ENCODE measurements at regions not wholly inside any gene's neighbourhood (a gene's known extent, or its start where the extent isn't known, plus 50 kb on each side); places are given as distances from the start of the nearest gene placed in this dataset.

DNA sequence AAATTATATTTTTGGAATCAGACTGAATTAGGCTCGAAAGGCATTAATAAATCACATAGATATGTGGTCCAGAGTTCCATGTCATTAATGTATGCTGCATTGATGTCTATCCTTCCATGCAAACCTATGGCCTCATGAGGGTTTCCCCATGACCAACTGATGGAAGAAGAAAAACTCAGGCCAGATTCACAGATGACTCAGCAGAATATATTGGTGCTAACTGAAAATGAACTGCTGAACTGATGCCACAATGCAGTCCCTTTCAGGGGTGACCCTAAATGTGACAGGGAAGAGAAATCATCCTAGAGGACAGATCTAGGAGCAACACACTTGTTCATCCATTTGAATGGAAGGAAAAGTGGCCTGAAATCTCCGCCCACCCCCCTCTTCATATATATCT is 110.5 kb upstream of the KCND3 start:
- no peak overlapping the region for H3K4me3 ChIP-seq
- intact Hi-C loops (cut with DNase I; ENCODE audit: low total_unique reads): no loop called here
- TF ChIP-seq, protein P1, sequence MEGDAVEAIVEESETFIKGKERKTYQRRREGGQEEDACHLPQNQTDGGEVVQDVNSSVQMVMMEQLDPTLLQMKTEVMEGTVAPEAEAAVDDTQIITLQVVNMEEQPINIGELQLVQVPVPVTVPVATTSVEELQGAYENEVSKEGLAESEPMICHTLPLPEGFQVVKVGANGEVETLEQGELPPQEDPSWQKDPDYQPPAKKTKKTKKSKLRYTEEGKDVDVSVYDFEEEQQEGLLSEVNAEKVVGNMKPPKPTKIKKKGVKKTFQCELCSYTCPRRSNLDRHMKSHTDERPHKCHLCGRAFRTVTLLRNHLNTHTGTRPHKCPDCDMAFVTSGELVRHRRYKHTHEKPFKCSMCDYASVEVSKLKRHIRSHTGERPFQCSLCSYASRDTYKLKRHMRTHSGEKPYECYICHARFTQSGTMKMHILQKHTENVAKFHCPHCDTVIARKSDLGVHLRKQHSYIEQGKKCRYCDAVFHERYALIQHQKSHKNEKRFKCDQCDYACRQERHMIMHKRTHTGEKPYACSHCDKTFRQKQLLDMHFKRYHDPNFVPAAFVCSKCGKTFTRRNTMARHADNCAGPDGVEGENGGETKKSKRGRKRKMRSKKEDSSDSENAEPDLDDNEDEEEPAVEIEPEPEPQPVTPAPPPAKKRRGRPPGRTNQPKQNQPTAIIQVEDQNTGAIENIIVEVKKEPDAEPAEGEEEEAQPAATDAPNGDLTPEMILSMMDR (IDR thresholded peaks at IDR 0.05 in 4 of 5, conservative IDR thresholded peaks at IDR 0.05 in 1 of 5): no peak
- TF ChIP-seq POLR2A (IDR thresholded peaks at IDR 0.05): no peak

DNA sequence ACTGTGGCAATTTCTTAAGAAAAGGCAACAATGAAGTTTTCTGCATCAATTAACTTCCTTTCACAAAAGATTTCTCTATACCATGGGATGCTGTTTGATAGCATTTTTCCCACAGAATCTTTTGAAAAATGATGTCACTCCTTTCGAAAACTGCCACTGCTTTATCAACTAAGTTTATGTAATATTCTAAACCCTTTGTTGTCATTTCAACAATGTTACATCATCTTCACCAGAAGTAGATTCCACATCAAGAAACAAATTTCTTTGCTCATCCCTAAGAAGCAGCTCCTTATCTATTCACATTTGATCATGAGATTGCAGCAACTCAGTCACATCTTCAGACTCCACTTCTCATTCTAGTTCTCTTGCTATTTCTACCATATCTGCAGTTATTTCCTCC is 116.1 kb upstream of the KCND3 start:
- Histone ChIP-seq H3K4me3 (no peak overlapping the region), H3K4me1 (no peaks in the 10 kb centered on the region), H3K36me3 (no peaks in the 10 kb centered on the region), H3K27me3 (no peaks in the 10 kb centered on the region), H3K9me3 (no peaks in the 10 kb centered on the region), H3K27ac (no peak overlapping the region)
- in situ Hi-C loops (cut with MboI; ENCODE audit: low sequenced_read_pairs in 4 of 4) (no loop called here), intact Hi-C loops (cut with DNase I; ENCODE audit: low total_unique reads) (no loop called here)
- no peak for ATAC-seq
- TF ChIP-seq, protein P1 (IDR thresholded peaks at IDR 0.05 in 4 of 5, conservative IDR thresholded peaks at IDR 0.05 in 1 of 5): no peak
- no peak for TF ChIP-seq POLR2A (IDR thresholded peaks at IDR 0.05)
- DNase-seq: no peak

More for the DNA sequence above, 110.5 kb upstream of the KCND3 start:
- Histone ChIP-seq H3K4me1 (no peaks in the 10 kb centered on the region), H3K9me3 (no peaks in the 10 kb centered on the region), H3K27me3 (no peaks in the 10 kb centered on the region), H3K36me3 (no peaks in the 10 kb centered on the region), H3K27ac (no peak overlapping the region)
- no peak for ATAC-seq
- DNase-seq: no peak
- in situ Hi-C loops (cut with MboI; ENCODE audit: low sequenced_read_pairs in 4 of 4): no loop called here

DNA sequence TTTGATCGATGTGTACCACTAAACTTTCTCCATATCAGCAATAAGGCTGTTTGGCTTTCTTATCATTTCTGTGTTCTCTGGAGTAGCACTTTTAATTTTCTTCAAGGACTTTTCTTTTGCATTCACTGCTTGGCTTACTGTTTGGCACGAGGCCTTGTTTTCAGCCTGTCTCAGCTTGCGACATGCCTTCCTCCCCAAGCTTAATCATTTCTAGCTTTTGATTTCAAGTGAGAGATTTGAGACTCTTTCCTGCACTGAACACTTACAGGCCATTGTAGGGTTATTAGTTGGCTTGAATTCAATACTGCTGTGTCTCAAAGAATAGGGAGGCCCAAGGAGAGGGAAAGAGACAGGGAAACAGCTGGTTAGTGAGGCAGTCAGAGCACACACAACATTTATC is 120.6 kb upstream of the KCND3 start:
- no peak for DNase-seq
- no peak for ATAC-seq
- TF ChIP-seq POLR2A (IDR thresholded peaks at IDR 0.05): no peak
- TF ChIP-seq, protein P1 (IDR thresholded peaks at IDR 0.05 in 4 of 5, conservative IDR thresholded peaks at IDR 0.05 in 1 of 5): no peak
- Histone ChIP-seq H3K27ac (no peak overlapping the region), H3K27me3 (no peaks in the 10 kb centered on the region), H3K36me3 (no peaks in the 10 kb centered on the region), H3K9me3 (no peaks in the 10 kb centered on the region), H3K4me1 (no peaks in the 10 kb centered on the region), H3K4me3 (no peak overlapping the region)
- intact Hi-C loops (cut with DNase I; ENCODE audit: low total_unique reads) (no loop called here), in situ Hi-C loops (cut with MboI; ENCODE audit: low sequenced_read_pairs in 4 of 4) (no loop called here)

DNA sequence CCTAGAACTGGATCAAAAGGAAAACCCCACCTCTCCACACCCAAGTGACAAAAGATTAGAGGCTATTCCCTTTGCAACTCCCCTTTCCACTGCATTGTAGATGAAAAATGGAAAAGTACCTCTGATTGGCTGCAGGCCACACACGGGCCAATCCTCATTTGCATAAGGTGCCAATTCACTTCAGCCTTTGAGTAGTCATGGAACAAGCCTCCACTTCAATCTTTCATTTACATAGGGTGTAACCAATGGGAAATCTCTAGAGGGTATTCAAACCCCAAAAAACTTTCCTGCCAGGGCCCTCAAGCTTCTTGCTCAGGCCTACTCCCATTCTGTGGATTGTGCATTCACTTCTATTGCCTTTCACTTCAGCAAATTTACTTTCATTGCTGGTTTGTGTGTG is 122.3 kb upstream of the KCND3 start:
- no peaks in the 10 kb centered on the region for H3K36me3 ChIP-seq
- H3K9me3 ChIP-seq: no peaks in the 10 kb centered on the region
- no peak overlapping the region for H3K27ac ChIP-seq
- H3K4me1 ChIP-seq: no peaks in the 10 kb centered on the region
- in situ Hi-C loops (cut with MboI; ENCODE audit: low sequenced_read_pairs in 4 of 4): no loop called here
- H3K27me3 ChIP-seq: no peaks in the 10 kb centered on the region
- no peak overlapping the region for H3K4me3 ChIP-seq
- intact Hi-C loops (cut with DNase I; ENCODE audit: low total_unique reads): no loop called here
- DNase-seq: no peak
- no peak for TF ChIP-seq POLR2A (IDR thresholded peaks at IDR 0.05)
- TF ChIP-seq, protein P1 (IDR thresholded peaks at IDR 0.05 in 4 of 5, conservative IDR thresholded peaks at IDR 0.05 in 1 of 5): no peak
- no peak for ATAC-seq

DNA sequence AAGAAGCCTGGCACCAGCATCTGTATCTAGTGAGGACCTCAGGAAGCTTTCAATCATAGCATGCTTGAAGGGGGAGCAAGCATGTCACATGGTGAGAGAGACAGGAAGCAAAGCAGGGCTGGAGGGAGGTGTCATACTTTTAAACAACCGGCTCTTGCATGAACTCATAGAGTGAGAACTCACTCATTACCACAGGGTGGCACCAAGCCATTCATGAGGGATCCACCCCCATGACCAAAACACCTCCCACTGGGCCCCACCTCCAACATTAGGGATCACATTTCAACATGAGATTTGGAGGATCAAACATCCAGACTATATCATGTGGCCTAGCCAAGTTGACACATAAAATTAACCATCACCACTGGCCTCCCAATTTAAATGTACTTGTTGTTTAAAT is 125.1 kb upstream of the KCND3 start:
- Histone ChIP-seq H3K9me3 (no peaks in the 10 kb centered on the region), H3K27ac (no peak overlapping the region), H3K4me1 (no peaks in the 10 kb centered on the region), H3K27me3 (peaks cover 0 to 3% (median 0%) of the 10 kb centered on the region in 3 donors), H3K4me3 (no peak overlapping the region), H3K36me3 (no peaks in the 10 kb centered on the region)
- ATAC-seq (no peak), DNase-seq (no peak)
- in situ Hi-C loops (cut with MboI; ENCODE audit: low sequenced_read_pairs in 4 of 4): no loop called here
- intact Hi-C loops (cut with DNase I; ENCODE audit: low total_unique reads): no loop called here
- no peak for TF ChIP-seq POLR2A (IDR thresholded peaks at IDR 0.05)
- TF ChIP-seq, protein P1 (IDR thresholded peaks at IDR 0.05 in 4 of 5, conservative IDR thresholded peaks at IDR 0.05 in 1 of 5): no peak
